GM23338 (cell line): ENCODE measurements at regions not wholly inside any gene's neighbourhood (a gene's known extent, or its start where the extent isn't known, plus 50 kb on each side); places are given as distances from the start of the nearest gene placed in this dataset.

Experiments
- ATAC-seq: fragments of 200-7000 bp; cut with Tn5 transposase; 3 replicates; pipeline ENCODE4 v1.9.1; 2020
- DNase-seq: peaks from one replicate; pipeline ENCODE4 v3.0.0-alpha.2; 2015; ENCODE audit warnings: low spot score
- H2AFZ ChIP-seq: fragments of 200-600 bp; sonication (generic); 2 replicates; pipeline ENCODE4 v1.8.0; 2016; ENCODE audit warnings: antibody characterized with exemption, mild to moderate bottlenecking, moderate library complexity
- H3F3A ChIP-seq: fragments of 200-600 bp; sonication (generic); replicated peaks from 2 replicates; pipeline ENCODE4 v1.8.0; 2017; ENCODE audit warnings: antibody characterized with exemption, mixed run types, low read depth
- H3K27ac ChIP-seq: fragments of 200-600 bp; sonication (generic); 2 replicates; pipeline ENCODE4 v1.6.1; 2016; ENCODE audit warnings: low read depth
- H3K27me3 ChIP-seq: fragments of 200-600 bp; sonication (generic); 2 replicates; pipeline ENCODE4 v1.8.0; 2016; ENCODE audit warnings: mild to moderate bottlenecking, mixed run types, moderate library complexity; ENCODE audit not compliant: insufficient read depth
- H3K36me3 ChIP-seq: fragments of 200-600 bp; sonication (generic); 2 replicates; pipeline ENCODE4 v1.8.0; 2016; ENCODE audit warnings: mild to moderate bottlenecking; ENCODE audit not compliant: insufficient read depth
- H3K4me1 ChIP-seq: fragments of 200-600 bp; sonication (generic); 2 replicates; pipeline ENCODE4 v1.8.0; 2016; ENCODE audit warnings: mild to moderate bottlenecking, moderate library complexity; ENCODE audit not compliant: insufficient read depth
- H3K4me2 ChIP-seq: fragments of 200-600 bp; sonication (generic); 2 replicates; pipeline ENCODE4 v1.7.1; 2017; ENCODE audit warnings: mixed run types
- H3K4me3 ChIP-seq: fragments of 200-600 bp; sonication (generic); 2 replicates; pipeline ENCODE4 v1.6.1; 2016; ENCODE audit warnings: mixed run types
- H3K79me2 ChIP-seq: fragments of 200-600 bp; sonication (generic); replicated peaks from 2 replicates; pipeline ENCODE4 v1.8.0; 2017; ENCODE audit warnings: mild to moderate bottlenecking; ENCODE audit not compliant: insufficient read depth
- H3K9me2 ChIP-seq: fragments of 200-600 bp; sonication (generic); 2 replicates; pipeline ENCODE4 v1.8.0; 2017; ENCODE audit not compliant: insufficient read depth
- H4K20me1 ChIP-seq: fragments of 200-600 bp; sonication (generic); replicated peaks from 2 replicates; pipeline ENCODE4 v1.8.0; 2017; ENCODE audit warnings: mild to moderate bottlenecking; ENCODE audit not compliant: insufficient read depth
- H3K27ac Mint-ChIP-seq: 2 replicates; pipeline ENCODE4 v1.8.0; 2020; ENCODE audit warnings: inconsistent platforms, mild to moderate bottlenecking, moderate library complexity, mixed read lengths
- H3K27me3 Mint-ChIP-seq: 3 replicates; pipeline ENCODE4 v1.8.0; 2022; ENCODE audit warnings: low read depth, mild to moderate bottlenecking, moderate library complexity, mixed read lengths, inconsistent platforms; ENCODE audit not compliant: insufficient read depth, poor library complexity
- H3K36me3 Mint-ChIP-seq: 3 replicates; pipeline ENCODE4 v1.8.0; 2021; ENCODE audit warnings: low read depth, mild to moderate bottlenecking, inconsistent platforms, moderate library complexity, mixed read lengths
- H3K4me1 Mint-ChIP-seq: 3 replicates; pipeline ENCODE4 v1.8.0; 2020; ENCODE audit warnings: mild to moderate bottlenecking, inconsistent platforms, mixed read lengths
- H3K4me3 Mint-ChIP-seq: 3 replicates; pipeline ENCODE4 v1.8.0; 2021; ENCODE audit warnings: moderate library complexity, mild to moderate bottlenecking, inconsistent platforms, mixed read lengths
- H3K9me3 Mint-ChIP-seq: 3 replicates; pipeline ENCODE4 v1.8.0; 2020; ENCODE audit warnings: moderate library complexity, mild to moderate bottlenecking, inconsistent platforms, mixed read lengths
- CREB1 ChIP-seq: fragments of 250-450 bp; sonication (Bioruptor Pico); IDR thresholded peaks from 2 replicates; pipeline ENCODE4 v1.5.0; 2020; ENCODE audit warnings: low read depth, mild to moderate bottlenecking, moderate library complexity
- ETS1 ChIP-seq: IDR thresholded peaks from 2 replicates; pipeline ENCODE4 v1.6.1; 2016; ENCODE audit warnings: antibody characterized with exemption
- EZH2phosphoT487 ChIP-seq: fragments of 200-600 bp; sonication (generic); IDR thresholded peaks from one replicate; pipeline ENCODE4 v1.8.1; 2018; ENCODE audit warnings: antibody characterized with exemption; ENCODE audit not compliant: unreplicated experiment
- NANOG ChIP-seq: IDR thresholded peaks from 2 replicates; pipeline ENCODE4 v1.6.1; 2016; ENCODE audit warnings: antibody characterized with exemption, borderline replicate concordance
- POLR2AphosphoS5 ChIP-seq: IDR thresholded peaks from 2 replicates; pipeline ENCODE4 v1.6.1; 2016; ENCODE audit warnings: antibody characterized with exemption, low read depth
- REST ChIP-seq: IDR thresholded peaks from one replicate; pipeline ENCODE4 v1.6.1; 2018; ENCODE audit warnings: antibody characterized with exemption; ENCODE audit not compliant: unreplicated experiment
- STAT1 ChIP-seq: IDR thresholded peaks from one replicate; pipeline ENCODE4 v1.6.1; 2016; ENCODE audit warnings: antibody characterized with exemption; ENCODE audit not compliant: unreplicated experiment
- ZNF114 ChIP-seq: fragments of 250-450 bp; sonication (Bioruptor Pico); IDR thresholded peaks from 2 replicates; pipeline ENCODE4 v1.5.0; 2020; ENCODE audit warnings: mild to moderate bottlenecking, moderate library complexity
- ZNF331 ChIP-seq: fragments of 250-450 bp; sonication (Bioruptor Pico); IDR thresholded peaks from 2 replicates; pipeline ENCODE4 v1.5.0; 2020; ENCODE audit warnings: low read depth, mild to moderate bottlenecking, moderate library complexity
- TF ChIP-seq, protein P1 (sequence below), 2 experiments: fragments of 200-600 bp in 1 of 2; sonication (generic) in 1 of 2; conservative IDR thresholded peaks; 2 replicates each; pipeline versions ENCODE4 v1.5.1 to v1.6.1; 2016 to 2017; ENCODE audit warnings: antibody characterized with exemption in 2 of 2, low read depth in 2 of 2, mild to moderate bottlenecking in 2 of 2, moderate library complexity in 1 of 2
- TF ChIP-seq, protein P2 (sequence below): fragments of 250-450 bp; sonication (Bioruptor Pico); IDR thresholded peaks from 2 replicates; pipeline ENCODE4 v1.5.0; 2020; ENCODE audit warnings: mild to moderate bottlenecking, moderate library complexity

- Histone ChIP-seq H3K27me3 (no peaks in the 10 kb centered on the region), H3K4me2 (no peak overlapping the region), H3K9me2 (no peaks in the 10 kb centered on the region), H3F3A (no peaks in the 10 kb centered on the region), H3K27ac (no peak overlapping the region), H3K4me3 (no peak overlapping the region), H3K79me2 (no peaks in the 10 kb centered on the region), H3K4me1 (no peaks in the 10 kb centered on the region), H3K36me3 (no peaks in the 10 kb centered on the region), H4K20me1 (no peaks in the 10 kb centered on the region), H2AFZ (no peak overlapping the region)
- H3K9me3 Mint-ChIP-seq: peaks cover 10% of the 10 kb centered on the region
- ATAC-seq: no peak
- no peak overlapping the region for H3K27ac Mint-ChIP-seq
- H3K4me1 Mint-ChIP-seq: no peaks in the 10 kb centered on the region
- no peaks in the 10 kb centered on the region for H3K36me3 Mint-ChIP-seq
- no peak overlapping the region for H3K4me3 Mint-ChIP-seq
- H3K27me3 Mint-ChIP-seq: peaks cover 3% of the 10 kb centered on the region
- no peak for DNase-seq
- TF ChIP-seq, protein P1, sequence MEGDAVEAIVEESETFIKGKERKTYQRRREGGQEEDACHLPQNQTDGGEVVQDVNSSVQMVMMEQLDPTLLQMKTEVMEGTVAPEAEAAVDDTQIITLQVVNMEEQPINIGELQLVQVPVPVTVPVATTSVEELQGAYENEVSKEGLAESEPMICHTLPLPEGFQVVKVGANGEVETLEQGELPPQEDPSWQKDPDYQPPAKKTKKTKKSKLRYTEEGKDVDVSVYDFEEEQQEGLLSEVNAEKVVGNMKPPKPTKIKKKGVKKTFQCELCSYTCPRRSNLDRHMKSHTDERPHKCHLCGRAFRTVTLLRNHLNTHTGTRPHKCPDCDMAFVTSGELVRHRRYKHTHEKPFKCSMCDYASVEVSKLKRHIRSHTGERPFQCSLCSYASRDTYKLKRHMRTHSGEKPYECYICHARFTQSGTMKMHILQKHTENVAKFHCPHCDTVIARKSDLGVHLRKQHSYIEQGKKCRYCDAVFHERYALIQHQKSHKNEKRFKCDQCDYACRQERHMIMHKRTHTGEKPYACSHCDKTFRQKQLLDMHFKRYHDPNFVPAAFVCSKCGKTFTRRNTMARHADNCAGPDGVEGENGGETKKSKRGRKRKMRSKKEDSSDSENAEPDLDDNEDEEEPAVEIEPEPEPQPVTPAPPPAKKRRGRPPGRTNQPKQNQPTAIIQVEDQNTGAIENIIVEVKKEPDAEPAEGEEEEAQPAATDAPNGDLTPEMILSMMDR (conservative IDR thresholded peaks at IDR 0.05; ENCODE audit: low read depth in 2 of 2): no peak
- TF ChIP-seq NANOG (no peak), POLR2AphosphoS5 (no peak), EZH2phosphoT487 (no peak), REST (no peak), CREB1 (CRISPR knock-in tag) (no peak), ZNF114 (CRISPR knock-in tag) (no peak), STAT1 (no peak), ZNF331 (no peak), ETS1 (no peak)
- TF ChIP-seq, protein P2, sequence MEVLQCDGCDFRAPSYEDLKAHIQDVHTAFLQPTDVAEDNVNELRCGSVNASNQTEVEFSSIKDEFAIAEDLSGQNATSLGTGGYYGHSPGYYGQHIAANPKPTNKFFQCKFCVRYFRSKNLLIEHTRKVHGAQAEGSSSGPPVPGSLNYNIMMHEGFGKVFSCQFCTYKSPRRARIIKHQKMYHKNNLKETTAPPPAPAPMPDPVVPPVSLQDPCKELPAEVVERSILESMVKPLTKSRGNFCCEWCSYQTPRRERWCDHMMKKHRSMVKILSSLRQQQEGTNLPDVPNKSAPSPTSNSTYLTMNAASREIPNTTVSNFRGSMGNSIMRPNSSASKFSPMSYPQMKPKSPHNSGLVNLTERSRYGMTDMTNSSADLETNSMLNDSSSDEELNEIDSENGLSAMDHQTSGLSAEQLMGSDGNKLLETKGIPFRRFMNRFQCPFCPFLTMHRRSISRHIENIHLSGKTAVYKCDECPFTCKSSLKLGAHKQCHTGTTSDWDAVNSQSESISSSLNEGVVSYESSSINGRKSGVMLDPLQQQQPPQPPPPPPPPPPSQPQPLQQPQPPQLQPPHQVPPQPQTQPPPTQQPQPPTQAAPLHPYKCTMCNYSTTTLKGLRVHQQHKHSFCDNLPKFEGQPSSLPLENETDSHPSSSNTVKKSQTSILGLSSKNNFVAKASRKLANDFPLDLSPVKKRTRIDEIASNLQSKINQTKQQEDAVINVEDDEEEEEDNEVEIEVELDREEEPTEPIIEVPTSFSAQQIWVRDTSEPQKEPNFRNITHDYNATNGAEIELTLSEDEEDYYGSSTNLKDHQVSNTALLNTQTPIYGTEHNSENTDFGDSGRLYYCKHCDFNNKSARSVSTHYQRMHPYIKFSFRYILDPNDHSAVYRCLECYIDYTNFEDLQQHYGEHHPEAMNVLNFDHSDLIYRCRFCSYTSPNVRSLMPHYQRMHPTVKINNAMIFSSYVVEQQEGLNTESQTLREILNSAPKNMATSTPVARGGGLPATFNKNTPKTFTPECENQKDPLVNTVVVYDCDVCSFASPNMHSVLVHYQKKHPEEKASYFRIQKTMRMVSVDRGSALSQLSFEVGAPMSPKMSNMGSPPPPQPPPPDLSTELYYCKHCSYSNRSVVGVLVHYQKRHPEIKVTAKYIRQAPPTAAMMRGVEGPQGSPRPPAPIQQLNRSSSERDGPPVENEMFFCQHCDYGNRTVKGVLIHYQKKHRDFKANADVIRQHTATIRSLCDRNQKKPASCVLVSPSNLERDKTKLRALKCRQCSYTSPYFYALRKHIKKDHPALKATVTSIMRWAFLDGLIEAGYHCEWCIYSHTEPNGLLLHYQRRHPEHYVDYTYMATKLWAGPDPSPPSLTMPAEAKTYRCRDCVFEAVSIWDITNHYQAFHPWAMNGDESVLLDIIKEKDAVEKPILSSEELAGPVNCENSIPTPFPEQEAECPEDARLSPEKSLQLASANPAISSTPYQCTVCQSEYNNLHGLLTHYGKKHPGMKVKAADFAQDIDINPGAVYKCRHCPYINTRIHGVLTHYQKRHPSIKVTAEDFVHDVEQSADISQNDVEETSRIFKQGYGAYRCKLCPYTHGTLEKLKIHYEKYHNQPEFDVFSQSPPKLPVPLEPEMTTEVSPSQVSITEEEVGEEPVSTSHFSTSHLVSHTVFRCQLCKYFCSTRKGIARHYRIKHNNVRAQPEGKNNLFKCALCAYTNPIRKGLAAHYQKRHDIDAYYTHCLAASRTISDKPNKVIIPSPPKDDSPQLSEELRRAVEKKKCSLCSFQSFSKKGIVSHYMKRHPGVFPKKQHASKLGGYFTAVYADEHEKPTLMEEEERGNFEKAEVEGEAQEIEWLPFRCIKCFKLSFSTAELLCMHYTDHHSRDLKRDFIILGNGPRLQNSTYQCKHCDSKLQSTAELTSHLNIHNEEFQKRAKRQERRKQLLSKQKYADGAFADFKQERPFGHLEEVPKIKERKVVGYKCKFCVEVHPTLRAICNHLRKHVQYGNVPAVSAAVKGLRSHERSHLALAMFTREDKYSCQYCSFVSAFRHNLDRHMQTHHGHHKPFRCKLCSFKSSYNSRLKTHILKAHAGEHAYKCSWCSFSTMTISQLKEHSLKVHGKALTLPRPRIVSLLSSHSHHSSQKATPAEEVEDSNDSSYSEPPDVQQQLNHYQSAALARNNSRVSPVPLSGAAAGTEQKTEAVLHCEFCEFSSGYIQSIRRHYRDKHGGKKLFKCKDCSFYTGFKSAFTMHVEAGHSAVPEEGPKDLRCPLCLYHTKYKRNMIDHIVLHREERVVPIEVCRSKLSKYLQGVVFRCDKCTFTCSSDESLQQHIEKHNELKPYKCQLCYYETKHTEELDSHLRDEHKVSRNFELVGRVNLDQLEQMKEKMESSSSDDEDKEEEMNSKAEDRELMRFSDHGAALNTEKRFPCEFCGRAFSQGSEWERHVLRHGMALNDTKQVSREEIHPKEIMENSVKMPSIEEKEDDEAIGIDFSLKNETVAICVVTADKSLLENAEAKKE (CRISPR knock-in tag): no peak
These were observed 102.5 kb upstream of the ITPRID2 start for GRCh38 chr2:181788897-181789555.
